Stimulated activated CD4-positive, alpha-beta T cell treated with anti-CD3 and anti-CD28 coated beads, Interleukin-2, amount 100 ng/mL, for 24 hours (primary cell): ENCODE measurements at regions not wholly inside any gene's neighbourhood (a gene's known extent, or its start where the extent isn't known, plus 50 kb on each side); places are given as distances from the start of the nearest gene placed in this dataset.

Experiments
- DNase-seq, 2 donors: peaks; one replicate each; pipeline ENCODE4 v3.0.0-alpha.2; 2020

DNA sequence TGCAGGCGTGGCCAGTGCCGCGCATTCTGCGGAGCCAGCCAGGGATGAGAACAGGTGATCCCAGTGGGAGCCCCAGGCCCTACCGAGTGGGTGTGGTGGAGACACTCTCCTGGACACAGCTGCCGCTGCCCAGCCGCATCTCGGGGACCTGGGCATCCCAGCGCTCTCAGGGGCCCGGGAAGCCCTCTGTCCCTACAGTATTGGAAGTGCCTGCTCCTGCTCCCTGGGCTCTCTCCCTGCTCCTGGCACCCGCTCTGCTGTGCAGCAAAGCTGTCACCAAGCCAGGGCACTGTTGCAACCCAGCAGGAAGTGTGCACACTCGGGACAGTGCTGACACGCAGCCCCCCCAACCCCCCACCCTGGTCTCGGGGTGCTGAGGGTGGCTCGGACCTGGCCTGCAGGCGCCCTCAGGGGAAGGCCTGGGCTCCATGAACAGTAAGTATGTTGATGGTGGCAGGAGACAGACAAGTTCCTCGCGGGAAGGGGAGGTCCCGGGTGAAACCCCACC lies 1177.4 kb upstream of the GBE1 start:
- DNase-seq: no peak

DNA sequence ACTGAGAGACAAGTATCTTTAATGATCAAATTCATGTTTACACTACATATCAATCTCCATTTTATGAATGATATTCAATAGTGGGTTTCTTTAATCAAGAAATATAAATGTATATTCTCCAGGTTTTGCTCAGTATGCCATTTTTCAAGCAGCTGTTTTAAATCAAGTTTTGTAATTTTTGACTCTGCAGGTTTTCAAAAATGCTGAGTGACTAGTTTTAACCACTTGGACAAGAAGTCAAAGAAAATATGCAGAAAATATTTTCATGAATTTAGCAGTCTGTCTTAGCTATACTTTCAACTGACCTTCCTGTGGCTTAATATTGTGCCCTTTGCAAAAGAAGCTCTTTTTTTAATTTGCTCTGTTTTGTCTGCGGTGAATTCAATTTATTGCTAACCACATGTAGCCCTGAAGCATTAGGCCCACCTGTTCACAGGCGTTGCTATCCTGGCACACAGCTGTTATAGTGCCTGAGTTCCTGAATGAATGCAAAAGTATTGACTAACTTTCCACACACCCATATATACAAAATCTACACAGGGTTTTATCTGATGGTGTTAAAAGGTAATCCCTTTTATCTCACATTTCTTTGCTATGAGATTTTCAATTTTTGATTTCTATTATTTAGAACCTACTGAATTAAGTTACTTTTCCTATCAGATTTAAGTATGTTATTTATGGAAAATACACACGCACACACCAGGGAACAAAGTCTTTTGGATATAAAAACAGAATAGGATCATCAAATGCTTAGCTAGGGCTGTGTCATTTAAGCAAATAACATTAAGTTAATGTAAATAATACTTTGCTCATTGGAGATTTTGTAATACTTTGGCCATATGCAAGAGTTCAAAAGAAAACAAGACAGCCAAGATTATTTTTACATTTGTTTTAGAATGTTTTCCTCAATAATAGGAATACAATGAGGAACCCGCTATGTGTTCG lies 1166.1 kb upstream of the GBE1 start:
- no peak for DNase-seq

DNA sequence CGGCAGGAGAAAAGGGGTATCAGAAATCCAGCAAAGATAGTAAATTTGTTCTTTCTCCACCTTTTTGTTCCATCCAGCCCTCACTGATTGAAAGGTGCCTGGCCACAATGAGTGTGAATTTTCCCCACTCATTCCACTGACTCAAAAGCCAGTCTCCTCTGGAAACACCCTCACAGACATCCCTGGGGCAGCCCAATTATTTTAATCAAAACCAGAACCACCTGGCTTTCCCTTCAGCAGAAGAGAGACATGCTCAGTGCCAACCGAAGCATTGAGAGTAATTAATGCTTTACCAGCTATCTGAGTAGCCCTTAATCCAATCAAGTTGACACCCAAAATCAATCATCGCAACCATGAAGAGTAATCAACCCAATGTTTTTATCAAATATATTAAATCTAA lies 1129.6 kb upstream of the GBE1 start:
- DNase-seq: no peak

DNA sequence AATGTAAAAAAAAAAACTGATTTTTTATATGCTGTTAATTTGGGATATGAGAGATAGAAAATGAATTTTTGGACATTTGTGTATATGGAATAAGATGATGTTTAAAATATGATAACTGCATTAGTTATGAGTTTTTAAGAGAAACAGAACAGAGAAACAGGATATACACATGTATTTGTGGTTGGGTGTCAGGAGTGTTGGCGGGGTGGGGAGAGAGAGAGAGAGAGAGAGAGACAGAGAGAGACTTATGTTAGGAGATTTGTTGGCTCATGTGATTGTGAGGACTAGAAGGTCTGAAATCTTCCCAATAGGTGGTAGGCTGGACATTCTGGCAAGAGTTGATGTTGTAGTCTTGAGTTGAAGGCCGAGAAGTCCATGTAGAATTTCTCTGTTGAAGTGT lies 1121.6 kb upstream of the GBE1 start:
- no peak for DNase-seq

DNA sequence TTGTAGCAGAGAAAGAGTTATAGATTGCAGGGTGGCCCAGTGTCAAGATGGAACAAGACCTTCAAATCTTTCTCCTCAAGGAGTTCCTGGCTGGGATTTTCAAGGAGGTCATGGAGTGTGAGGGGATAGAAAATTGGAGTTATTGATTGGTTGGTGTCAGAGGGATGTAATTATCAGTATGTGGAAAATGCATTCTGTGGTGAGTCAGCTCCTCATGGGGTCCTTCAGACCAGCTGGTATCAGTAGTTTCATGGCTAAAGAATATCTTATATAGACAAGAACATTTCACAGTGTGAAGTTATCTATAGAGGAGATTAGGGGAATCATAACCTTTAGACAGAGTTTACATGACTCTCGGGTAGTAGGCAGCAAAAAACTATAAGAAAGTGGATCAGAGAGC lies 1114.0 kb upstream of the GBE1 start:
- no peak for DNase-seq

DNA sequence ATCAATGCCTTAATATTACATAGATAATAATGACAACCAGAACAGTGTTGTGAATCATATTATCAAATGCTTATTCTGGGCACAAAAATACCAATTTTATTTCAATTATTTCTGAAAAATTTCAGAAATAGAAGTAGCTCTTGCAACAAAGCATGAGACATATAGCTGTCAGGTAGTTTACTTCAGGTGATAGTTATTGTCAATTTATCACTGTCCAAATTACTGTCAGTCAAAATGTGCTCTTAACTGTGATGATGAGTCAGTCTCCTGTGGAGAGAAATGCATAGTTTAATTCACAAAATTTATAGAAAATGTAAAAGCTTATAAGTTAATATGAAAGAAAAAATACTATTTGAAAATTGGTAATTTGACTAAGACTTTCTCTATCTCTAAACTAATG lies 1078.4 kb upstream of the GBE1 start:
- no peak for DNase-seq

DNA sequence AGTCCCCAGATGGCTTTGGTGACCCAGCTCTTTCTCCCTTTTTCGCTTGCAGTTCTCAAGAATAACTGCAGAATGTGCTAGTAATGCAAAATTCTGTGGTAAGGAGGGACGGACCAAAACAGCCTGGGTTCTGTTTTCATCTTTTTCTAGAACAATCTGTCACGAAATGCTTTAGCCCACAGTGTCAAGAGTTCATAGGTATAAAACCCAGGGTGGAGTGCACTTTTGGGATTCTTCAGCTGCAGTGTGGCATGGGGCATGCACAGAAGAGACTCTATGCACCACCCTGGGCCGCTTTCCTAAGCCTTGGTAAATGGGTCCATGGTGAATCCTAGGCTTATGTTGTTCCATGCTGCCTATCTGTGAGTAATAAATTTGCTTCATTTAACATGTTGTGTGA lies 1072.7 kb upstream of the GBE1 start:
- no peak for DNase-seq

DNA sequence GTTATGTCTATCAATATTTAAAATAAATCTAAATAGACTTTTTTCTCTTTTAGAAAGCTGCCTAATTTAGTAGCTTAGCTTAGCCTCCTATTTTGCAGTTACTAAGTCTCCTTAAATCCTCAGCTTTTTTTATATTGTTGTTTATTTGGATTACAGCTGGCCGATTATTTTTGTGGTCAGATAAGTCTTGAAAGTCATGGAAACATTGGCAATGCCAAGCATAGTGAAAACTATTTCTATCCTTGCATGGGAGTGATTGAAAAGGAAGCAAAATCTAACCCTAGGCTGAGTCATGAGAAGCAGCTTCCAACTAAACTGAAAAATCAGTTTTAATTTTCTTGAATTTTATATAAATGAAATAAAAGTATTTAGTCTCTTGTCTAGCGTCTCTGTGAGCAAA lies 1063.0 kb upstream of the GBE1 start:
- DNase-seq: no peak

DNA sequence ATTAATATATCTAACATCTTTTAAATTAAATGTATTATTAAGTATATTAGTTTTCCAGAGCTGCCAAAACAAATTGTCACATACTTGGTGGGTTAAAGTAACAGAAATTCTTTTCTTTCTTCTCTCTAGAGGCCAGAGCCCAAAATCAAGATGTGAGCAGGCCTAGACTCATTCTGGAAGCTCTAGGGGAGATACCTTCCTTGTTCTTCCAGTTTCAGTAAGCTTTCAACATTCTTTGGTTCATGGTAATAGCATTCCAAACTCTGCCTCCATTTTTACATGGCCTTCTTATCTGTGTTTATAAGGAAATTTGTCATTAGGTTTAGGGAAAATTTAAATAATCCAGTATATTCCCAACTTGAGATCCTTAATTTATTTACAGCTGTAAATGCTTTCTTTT lies 1054.6 kb upstream of the GBE1 start:
- DNase-seq: no peak

DNA sequence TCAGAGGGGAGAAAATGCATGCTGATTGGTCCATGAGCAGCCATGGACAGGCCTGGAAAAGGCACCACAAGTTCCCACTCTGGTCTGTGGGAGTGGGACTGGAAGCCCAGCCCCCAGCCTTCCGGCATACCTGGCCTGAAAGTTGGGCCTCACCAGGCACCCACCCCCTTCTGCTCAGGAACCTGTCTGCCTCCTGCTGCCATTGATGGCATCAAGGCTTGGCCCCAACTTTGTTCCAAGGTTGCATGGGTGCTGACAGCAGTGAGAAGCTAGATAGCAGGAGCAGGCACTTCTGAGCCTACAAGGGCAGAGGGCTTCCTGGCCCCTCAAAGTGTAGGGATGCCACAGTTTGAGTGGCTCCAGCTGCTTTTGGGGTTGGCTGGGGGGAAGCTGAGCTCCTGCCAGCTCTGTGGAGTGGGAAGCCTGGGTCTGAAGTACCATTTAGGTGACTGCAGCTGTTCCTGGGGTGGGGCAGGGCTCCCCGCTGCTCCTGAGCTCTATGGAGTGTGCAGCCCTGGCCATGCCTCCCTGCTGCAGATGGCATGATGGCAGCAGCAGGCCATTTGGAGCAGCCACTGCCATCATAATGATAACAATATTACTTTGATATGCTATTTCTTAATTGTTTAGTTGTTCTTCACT lies 1054.1 kb upstream of the GBE1 start:
- no peak for DNase-seq

DNA sequence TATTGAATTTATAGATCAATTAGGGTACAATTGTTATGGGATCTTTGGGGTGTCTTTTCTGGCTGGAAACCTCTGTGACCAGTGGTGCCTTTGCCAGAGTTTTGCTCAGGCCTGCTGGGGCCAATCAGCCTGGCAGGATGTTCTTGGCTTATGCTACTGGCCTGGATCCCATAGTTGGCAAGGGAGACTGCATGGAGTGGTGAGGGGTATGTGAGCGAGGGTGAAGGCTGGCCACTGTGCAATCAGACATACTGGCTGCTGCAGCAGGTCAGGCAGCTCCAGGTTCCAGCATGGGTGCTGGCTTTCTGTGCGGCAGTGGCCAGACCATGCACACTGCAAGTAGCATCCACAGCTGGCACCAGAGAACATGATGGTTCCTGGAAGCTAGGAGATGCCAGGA lies 1053.2 kb upstream of the GBE1 start:
- no peak for DNase-seq

DNA sequence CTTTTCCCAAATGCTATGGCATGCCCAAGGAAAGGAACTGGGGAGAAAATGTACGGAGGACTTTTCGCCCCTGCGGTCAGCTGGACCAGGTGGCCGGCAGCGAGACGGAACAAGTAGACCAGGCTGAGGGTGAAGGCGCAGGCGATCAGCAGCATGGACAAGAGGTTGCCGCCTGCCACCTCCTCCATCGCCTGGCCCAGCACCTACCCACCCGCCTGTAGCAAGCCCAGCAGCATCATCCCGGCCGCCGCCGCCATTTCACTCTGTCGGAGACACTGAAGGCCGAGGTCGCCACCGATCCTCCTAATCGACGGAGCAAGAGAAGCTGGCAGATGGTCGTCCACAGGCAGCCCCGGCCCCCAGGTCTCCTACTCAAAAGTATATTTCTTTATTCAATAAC lies 1046.3 kb upstream of the GBE1 start:
- DNase-seq: no peak

DNA sequence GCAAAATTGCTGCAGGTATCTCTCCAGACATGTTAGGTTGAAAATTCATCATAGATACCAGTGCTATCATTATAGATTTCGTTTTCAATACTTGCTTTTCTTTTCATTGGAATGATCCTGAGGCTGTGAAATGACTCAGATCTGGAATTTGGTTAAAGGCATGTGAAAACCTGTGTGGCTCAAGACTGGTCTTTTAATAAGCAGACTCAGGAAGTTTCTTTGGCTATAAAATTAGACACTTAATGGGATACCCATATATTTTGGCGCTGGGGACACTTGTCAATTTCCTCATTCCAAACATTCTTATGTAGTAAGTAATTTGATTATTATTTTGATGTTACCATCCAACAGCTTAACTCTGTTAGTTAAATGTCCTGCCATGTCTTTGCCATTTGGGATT lies 1041.1 kb upstream of the GBE1 start:
- no peak for DNase-seq

DNA sequence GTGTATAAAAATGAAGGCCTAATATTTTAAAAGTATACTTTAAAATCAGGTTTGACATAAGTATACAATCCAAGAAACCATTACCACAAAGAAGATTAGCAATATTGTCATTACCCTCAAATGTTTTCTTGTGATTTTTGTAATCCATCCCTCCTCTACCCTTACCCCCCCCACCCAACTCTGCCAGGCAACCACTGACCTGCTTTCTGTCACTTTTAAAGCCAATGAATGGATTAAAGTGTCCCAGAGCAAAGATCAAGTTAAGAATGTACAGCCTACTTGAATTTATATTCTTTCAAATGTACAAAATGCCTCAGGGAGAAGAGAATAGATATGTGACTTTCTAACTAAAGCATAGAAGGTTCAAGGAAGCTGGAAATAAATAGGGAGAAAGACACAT lies 1038.8 kb upstream of the GBE1 start:
- no peak for DNase-seq

DNA sequence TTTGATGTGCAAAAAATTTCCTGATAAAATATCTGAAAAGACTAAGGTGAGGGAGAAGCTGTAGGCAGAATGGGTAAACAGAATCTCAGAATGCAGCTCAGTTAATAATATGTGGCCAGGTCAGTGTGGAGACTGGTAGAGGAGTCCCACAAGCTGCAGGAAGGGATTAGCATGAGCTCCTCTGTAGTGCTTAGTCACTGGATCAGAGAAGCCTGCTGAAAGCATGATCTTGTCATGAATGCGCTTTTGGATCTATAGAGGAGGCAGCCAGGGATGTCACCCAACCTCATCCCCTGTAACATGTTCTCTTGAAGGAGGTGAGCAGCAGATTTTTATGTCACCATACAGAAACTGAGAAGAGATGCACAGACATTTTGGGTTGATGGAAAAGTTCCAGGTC lies 1035.3 kb upstream of the GBE1 start:
- DNase-seq: no peak

DNA sequence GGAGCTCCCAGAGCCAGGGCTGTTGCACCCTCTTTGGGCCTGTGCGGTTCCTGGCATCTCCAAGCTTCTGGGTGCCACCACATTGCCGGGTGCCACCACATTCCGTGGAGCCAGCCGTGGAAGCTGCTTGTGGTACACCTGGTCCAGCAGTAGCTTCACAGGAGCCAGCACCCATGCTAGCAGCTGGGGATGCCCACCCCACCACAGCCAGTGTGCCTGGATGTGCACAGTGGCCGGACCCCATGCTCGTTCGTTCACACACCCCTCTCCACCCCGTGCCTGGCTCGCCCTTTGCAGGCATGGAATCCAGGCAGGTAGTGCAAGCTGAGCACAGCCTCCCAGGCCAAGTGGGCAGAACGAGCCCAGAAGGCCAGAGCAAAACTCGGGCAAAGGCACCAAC lies 1029.8 kb upstream of the GBE1 start:
- DNase-seq: no peak

DNA sequence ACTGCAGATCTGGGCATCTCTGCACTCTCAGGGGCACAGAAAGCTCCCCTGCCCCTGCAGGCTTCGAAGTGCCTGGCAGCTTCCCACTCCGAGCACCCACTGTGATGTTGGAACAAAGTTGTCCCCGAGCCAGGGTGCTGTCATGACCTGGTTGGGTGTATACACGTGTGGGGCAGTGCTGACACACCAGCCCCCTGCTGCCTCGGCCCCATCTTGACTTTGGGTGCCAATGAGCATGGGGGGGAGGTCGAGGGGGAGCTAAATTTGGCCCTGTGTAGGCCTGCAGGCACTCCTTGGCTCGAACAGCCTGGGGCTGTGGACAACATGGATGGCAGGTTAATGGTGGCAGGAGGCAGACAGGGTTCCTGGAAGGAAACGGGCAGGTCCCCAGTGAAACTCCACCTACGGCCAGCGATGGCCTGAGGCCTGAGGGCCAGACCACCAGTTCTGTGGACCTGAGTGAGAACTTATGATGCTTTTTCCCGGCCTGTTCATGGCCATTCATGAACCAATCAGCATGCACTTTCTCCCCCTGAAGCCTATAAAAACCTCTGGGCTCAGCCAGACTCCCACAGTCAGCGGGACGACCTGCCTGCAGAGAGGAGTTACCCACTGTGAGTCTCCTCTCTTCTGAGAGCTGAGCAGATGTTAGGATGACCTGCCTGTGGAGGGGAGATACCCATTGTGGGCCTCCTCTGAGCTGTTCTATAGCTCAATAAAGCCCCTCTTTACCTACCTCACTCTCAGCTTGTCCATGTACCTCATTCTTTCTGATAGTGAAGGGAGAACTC lies 1029.1 kb upstream of the GBE1 start:
- no peak for DNase-seq

DNA sequence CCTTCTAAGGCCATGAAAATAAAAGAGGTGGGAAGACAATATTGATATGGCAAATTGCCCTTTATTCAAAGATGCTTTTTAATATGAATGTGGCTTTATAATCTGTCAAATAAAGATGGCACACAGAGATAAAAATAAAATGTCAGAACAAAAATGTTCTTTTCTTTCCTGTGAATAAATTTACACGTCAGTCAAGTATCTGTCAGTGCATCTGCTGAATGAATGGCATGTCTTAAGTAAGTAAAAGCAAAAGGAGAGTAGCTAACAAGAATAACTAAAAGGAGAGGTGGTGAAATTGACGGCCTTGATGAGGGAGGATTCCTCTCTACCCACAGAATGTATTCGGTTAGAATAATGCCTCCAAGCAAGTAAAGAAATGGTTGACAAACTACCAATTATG lies 1021.7 kb upstream of the GBE1 start:
- no peak for DNase-seq

DNA sequence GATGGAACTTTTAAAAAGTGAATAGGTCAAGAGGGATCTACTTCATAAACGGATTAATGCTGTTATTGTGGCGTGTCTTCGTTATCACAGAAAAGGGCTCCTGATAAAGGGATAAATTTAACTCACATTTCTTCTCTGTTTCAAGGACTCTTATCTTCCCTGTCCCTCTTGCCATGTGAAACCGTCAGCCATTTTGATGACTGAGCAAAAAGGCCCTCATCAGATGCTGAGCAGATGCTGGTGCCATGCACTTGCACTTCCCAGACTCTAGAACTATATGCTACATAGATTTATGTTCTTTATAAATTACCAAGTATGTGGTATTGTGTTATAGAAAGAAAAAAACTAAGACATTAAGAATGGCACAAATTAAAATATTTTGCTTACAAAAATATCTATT lies 1011.8 kb upstream of the GBE1 start:
- no peak for DNase-seq

DNA sequence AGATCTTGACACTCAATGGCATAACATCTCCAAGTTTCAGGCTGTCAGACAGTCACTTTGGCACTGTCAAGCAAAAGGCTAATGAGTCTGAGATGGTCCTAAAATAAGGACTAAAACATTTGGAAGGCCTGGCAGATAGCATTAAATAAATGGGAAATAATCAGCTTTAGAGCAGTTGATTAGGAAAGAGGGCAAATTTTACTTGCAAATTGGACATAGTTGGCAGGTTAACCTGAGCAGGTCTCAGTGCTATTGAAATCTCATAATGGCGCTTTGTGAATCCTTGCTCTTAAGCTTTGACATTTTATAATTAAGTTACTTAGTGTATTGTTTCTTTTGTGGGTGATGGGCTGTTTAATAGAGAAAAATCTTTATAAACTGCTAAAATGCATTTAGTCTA lies 1003.1 kb upstream of the GBE1 start:
- DNase-seq: no peak

DNA sequence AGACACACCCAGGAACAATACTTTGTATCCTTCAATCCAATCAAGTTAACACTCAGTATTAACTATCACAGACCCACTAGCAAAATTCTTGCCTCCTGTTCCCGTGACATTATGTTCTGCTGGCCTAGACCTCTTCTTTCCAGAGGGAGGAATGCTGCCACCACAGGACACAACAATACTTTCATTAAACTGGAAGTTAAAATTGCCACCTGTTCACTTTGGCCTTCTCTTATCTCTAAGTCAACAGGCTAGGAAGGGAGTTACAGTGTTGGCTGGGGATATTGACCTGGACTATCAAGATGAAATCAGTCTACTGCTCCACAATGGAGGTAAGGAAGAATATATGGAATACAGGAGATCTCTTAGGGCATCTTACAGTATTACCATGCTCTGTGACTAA lies 1000.4 kb upstream of the GBE1 start:
- no peak for DNase-seq

DNA sequence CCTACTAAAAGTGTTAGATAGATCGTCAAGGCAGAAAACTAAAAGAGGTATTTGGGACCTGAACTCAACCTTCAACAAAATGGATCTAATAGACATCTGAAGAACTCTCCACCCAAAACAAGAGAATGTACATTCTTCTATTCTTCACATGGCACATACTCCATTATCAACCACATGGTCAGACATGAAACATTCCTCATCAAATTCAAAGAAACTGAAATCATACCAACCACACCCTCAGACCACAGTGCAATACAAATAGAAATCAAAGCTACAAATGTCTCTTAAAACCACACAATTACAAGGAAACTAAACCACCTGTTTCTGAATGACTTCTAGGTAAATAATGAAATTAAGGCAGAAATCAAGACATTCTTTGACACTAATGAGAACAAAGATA lies 984.1 kb upstream of the GBE1 start:
- no peak for DNase-seq

DNA sequence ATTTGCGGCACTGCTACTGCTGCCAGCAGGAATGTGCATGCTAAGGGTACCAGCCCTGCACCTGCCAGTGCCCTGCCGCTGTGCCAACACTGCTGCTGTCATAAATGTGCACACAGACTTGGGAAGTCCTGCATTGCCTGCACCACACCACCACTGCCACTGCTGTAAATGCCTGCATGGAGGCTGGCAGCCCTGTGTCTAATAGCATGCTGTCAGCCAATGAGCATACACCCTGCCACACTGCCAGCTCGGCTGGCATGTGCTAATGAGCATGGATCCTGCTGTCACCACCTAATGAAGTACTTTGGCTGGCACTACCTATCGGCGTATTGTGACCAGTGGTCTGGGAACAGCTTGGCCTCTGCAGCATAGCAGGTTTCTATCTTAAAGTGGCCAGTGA lies 981.8 kb upstream of the GBE1 start:
- DNase-seq: no peak

DNA sequence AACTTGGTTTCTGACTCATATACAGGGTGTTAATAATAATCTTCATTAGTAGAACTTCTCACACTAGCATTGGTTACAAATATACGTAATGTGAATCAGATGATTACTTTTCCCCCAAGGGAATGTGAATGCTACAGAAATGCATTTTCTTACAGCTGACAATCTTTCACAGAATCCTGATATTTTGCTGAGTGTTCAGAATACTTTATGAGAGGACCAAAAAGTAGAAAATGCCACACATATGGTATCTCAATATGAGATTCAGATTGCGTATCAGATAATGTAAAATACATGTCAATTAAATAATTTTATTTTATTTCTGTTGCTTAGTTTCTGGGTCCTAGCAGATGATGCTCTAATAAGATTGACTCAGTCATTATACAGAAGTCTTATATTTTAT lies 979.9 kb upstream of the GBE1 start:
- no peak for DNase-seq
